Caco-2 (cell line): ENCODE measurements at regions not wholly inside any gene's neighbourhood (a gene's known extent, or its start where the extent isn't known, plus 50 kb on each side); places are given as distances from the start of the nearest gene placed in this dataset.

ENCODE experiments used
- BruUV-seq: library from RNA; stranded (reverse); fragments of 400-500 nt; replicated peaks from 2 replicates; lab custom pipeline; 2021; lab: Mats Ljungman, UMichigan
- CTCF ChIA-PET: fragments of 300-600 bp; sonication (Branson Sonifier 250); formaldehyde crosslinking; loops from one replicate; lab custom pipeline; 2022; ENCODE audit warnings: antibody characterized with exemption; lab: Charles Lee
- POLR2A ChIA-PET: fragments of 300-600 bp; sonication (Branson Sonifier 250); formaldehyde crosslinking; loops from one replicate; lab custom pipeline; 2022; ENCODE audit warnings: antibody characterized with exemption; lab: Charles Lee
- DNase-seq, 2 experiments: peaks; one replicate each; pipeline versions ENCODE4 v3.0.0 to v3.0.0-alpha.2; 2020 to 2022
- H3K27me3 ChIP-seq: replicated peaks from 2 replicates; pipeline ENCODE4 v1.6.0; 2011; ENCODE audit warnings: low read length; ENCODE audit not compliant: control insufficient read depth, insufficient read depth
- H3K36me3 ChIP-seq: 2 replicates; pipeline ENCODE4 v1.5.1; 2011; ENCODE audit warnings: low read length; ENCODE audit not compliant: control insufficient read depth, insufficient read depth
- H3K4me1 ChIP-seq: fragments of 250-450 bp; sonication (Bioruptor Pico); 2 replicates; pipeline ENCODE4 v1.5.1; 2020; ENCODE audit warnings: mild to moderate bottlenecking
- H3K4me3 ChIP-seq: 2 replicates; pipeline ENCODE4 v1.5.1; 2011; ENCODE audit warnings: low read depth, mild to moderate bottlenecking, control low read depth, low read length
- H3K9me3 ChIP-seq: fragments of 250-450 bp; sonication (Bioruptor Pico); 2 replicates; pipeline ENCODE4 v1.5.1; 2020; ENCODE audit warnings: mild to moderate bottlenecking, moderate library complexity
- H3K27ac Mint-ChIP-seq: one replicate; pipeline ENCODE4 v1.8.0; 2022; ENCODE audit warnings: mixed read lengths; ENCODE audit not compliant: unreplicated experiment
- H3K27me3 Mint-ChIP-seq: one replicate; pipeline ENCODE4 v1.8.0; 2022; ENCODE audit warnings: mixed read lengths; ENCODE audit not compliant: insufficient read depth, unreplicated experiment
- H3K36me3 Mint-ChIP-seq: one replicate; pipeline ENCODE4 v1.8.0; 2022; ENCODE audit warnings: mild to moderate bottlenecking, mixed read lengths; ENCODE audit not compliant: insufficient read depth, unreplicated experiment
- H3K4me1 Mint-ChIP-seq: one replicate; pipeline ENCODE4 v1.8.0; 2022; ENCODE audit warnings: low read depth, mixed read lengths; ENCODE audit not compliant: unreplicated experiment
- H3K4me3 Mint-ChIP-seq: one replicate; pipeline ENCODE4 v1.8.0; 2022; ENCODE audit warnings: mild to moderate bottlenecking, moderate library complexity, mixed read lengths; ENCODE audit not compliant: unreplicated experiment
- H3K9me3 Mint-ChIP-seq: one replicate; pipeline ENCODE4 v1.8.0; 2022; ENCODE audit warnings: mixed read lengths; ENCODE audit not compliant: unreplicated experiment
- CTCF ChIP-seq, 2 experiments: fragments of 200-600 bp in 1 of 2; IDR thresholded peaks; 1 replicate in 1 of 2; 2 replicates in 1 of 2; pipeline versions ENCODE4 v1.5.1 to v1.8.0; 2011 to 2022; ENCODE audit warnings: antibody characterized with exemption in 1 of 2, control low read depth in 1 of 2, inconsistent platforms in 1 of 2, low read depth in 1 of 2, low read length in 1 of 2, mild to moderate bottlenecking in 1 of 2, moderate library complexity in 1 of 2; ENCODE audit not compliant: insufficient read depth in 1 of 2, severe bottlenecking in 1 of 2, unreplicated experiment in 1 of 2
- intact Hi-C: fragments of 100-400 bp; cut with micrococcal nuclease; formaldehyde crosslinking; loops from one replicate; pipeline ENCODE4 v1.10.0; 2022; ENCODE audit not compliant: unreplicated experiment

- Histone ChIP-seq H3K4me1 (no peaks in the 10 kb centered on the region), H3K4me3 (no peak overlapping the region), H3K36me3 (no peaks in the 10 kb centered on the region), H3K9me3 (no peaks in the 10 kb centered on the region), H3K27me3 (no peaks in the 10 kb centered on the region)
- H3K36me3 Mint-ChIP-seq = no peaks in the 10 kb centered on the region
- H3K4me1 Mint-ChIP-seq = no peaks in the 10 kb centered on the region
- intact Hi-C loops = no loop called here
- CTCF ChIA-PET = no interaction called here
- no peak overlapping the region for H3K27ac Mint-ChIP-seq
- no peaks in the 10 kb centered on the region for H3K9me3 Mint-ChIP-seq
- no peaks in the 10 kb centered on the region for H3K27me3 Mint-ChIP-seq
- H3K4me3 Mint-ChIP-seq = no peak overlapping the region
- no TSS peak for BruUV-seq
- POLR2A ChIA-PET = no interaction called here
- no peak for TF ChIP-seq CTCF (IDR thresholded peaks at IDR 0.05; ENCODE audit: insufficient read depth in 1 of 2, low read depth in 1 of 2, low read length in 1 of 2, severe bottlenecking in 1 of 2, unreplicated experiment in 1 of 2)
- no peak for DNase-seq
Measured at GRCh38 chr4:53747401-53747800, 156.1 kb upstream of the LNX1 start.

- no peaks in the 10 kb centered on the region for H3K9me3 ChIP-seq
- no peak overlapping the region for H3K4me3 Mint-ChIP-seq
- intact Hi-C loops = no loop called here
- H3K9me3 Mint-ChIP-seq = no peaks in the 10 kb centered on the region
- ChIA-PET CTCF (interaction anchor here (0.6 to 1.6 kb wide), 4 partner anchors 60 to 489 kb away, joined by 3 to 8 read pairs (median 4); no protein-coding TSS in a partner anchor), POLR2A (no interaction called here)
- H3K27ac Mint-ChIP-seq = no peak overlapping the region
- DNase-seq = peak; percentile 23 to 35
- peak in 1 of 2 experiments; percentile 8 for TF ChIP-seq CTCF (IDR thresholded peaks at IDR 0.05; ENCODE audit: insufficient read depth in 1 of 2, low read depth in 1 of 2, low read length in 1 of 2, severe bottlenecking in 1 of 2, unreplicated experiment in 1 of 2)
- no TSS peak for BruUV-seq
- no peaks in the 10 kb centered on the region for H3K36me3 Mint-ChIP-seq
- H3K27me3 ChIP-seq = no peaks in the 10 kb centered on the region
- H3K4me1 Mint-ChIP-seq = no peaks in the 10 kb centered on the region
- no peak overlapping the region for H3K4me3 ChIP-seq
- no peaks in the 10 kb centered on the region for H3K27me3 Mint-ChIP-seq
- H3K36me3 ChIP-seq = no peaks in the 10 kb centered on the region
- H3K4me1 ChIP-seq = no peaks in the 10 kb centered on the region
Measured at GRCh38 chr4:53744446-53745160, 153.3 kb upstream of the LNX1 start.

DNA sequence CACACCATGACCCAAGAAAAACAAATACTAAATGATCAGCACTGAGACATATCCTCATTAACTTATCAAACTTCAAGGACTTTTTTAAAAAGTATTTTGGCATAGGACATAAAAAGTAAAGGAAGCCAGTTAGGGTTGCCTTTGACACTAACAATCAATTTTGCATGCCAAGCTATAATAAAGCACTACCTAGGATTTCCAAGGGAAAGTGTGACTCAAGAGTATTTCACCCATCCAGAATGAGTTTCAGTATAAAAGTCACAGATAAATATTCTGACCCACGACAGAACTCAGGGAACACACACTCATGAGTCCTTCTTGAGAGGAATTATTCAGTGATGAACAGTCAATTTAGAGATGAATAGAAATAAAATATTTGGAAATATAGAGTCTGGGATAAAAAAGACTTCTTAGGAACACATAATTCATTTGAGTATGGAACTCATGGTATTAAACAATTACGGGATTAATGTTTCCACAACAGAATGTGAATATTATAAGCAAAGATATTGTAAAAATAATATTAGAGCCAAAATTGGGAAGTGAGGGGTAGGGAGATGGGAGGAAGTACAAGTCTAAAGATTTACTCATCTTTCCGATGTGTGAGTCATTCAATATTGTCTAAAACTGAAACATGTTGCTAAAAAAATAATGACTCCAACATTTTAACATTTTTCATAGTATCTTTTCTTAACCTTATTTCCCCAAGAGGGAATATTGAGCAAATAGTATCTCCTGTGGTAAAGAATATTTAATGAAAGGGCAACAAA, 143.5 kb upstream of the LNX1 start:
- no peak for TF ChIP-seq CTCF (IDR thresholded peaks at IDR 0.05; ENCODE audit: insufficient read depth in 1 of 2, low read depth in 1 of 2, low read length in 1 of 2, severe bottlenecking in 1 of 2, unreplicated experiment in 1 of 2)
- Mint-ChIP-seq H3K27ac (no peak overlapping the region), H3K4me3 (no peak overlapping the region), H3K4me1 (no peaks in the 10 kb centered on the region), H3K27me3 (no peaks in the 10 kb centered on the region), H3K9me3 (no peaks in the 10 kb centered on the region), H3K36me3 (no peaks in the 10 kb centered on the region)
- no TSS peak for BruUV-seq
- no peaks in the 10 kb centered on the region for H3K36me3 ChIP-seq
- ChIA-PET POLR2A (no interaction called here), CTCF (no interaction called here)
- intact Hi-C loops = no loop called here
- DNase-seq = no peak
- no peaks in the 10 kb centered on the region for H3K4me1 ChIP-seq
- H3K9me3 ChIP-seq = no peaks in the 10 kb centered on the region
- H3K27me3 ChIP-seq = no peaks in the 10 kb centered on the region
- H3K4me3 ChIP-seq = no peak overlapping the region
